ENCODE measurements at regions not wholly inside any gene's neighbourhood (a gene's known extent, or its start where the extent isn't known, plus 50 kb on each side); places are given as distances from the start of the nearest gene placed in this dataset.

GRCh38 chr15:53831907-53832770, 72.7 kb upstream of the WDR72 start:
- Mint-ChIP-seq H3K4me3 (ENCODE audit: unreplicated experiment) (no peak overlapping the region), H3K9me3 (ENCODE audit: unreplicated experiment) (peaks cover 4% of the 10 kb centered on the region), H3K36me3 (ENCODE audit: unreplicated experiment) (no peaks in the 10 kb centered on the region), H3K27ac (ENCODE audit: unreplicated experiment) (peak overlapping the region; percentile 29), H3K27me3 (ENCODE audit: unreplicated experiment) (peaks cover 3% of the 10 kb centered on the region), H3K4me1 (ENCODE audit: unreplicated experiment) (peaks cover 34% of the 10 kb centered on the region)
- TF ChIP-seq, protein P1, sequence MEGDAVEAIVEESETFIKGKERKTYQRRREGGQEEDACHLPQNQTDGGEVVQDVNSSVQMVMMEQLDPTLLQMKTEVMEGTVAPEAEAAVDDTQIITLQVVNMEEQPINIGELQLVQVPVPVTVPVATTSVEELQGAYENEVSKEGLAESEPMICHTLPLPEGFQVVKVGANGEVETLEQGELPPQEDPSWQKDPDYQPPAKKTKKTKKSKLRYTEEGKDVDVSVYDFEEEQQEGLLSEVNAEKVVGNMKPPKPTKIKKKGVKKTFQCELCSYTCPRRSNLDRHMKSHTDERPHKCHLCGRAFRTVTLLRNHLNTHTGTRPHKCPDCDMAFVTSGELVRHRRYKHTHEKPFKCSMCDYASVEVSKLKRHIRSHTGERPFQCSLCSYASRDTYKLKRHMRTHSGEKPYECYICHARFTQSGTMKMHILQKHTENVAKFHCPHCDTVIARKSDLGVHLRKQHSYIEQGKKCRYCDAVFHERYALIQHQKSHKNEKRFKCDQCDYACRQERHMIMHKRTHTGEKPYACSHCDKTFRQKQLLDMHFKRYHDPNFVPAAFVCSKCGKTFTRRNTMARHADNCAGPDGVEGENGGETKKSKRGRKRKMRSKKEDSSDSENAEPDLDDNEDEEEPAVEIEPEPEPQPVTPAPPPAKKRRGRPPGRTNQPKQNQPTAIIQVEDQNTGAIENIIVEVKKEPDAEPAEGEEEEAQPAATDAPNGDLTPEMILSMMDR (IDR thresholded peaks at IDR 0.05): no peak
- DNase-seq (ENCODE audit: extremely low spot score, unreplicated experiment): no peak

GRCh38 chr15:53830707-53831386, 71.4 kb upstream of the WDR72 start:
- Mint-ChIP-seq H3K9me3 (ENCODE audit: unreplicated experiment) (peaks cover 4% of the 10 kb centered on the region), H3K27me3 (ENCODE audit: unreplicated experiment) (peaks cover 4% of the 10 kb centered on the region), H3K4me1 (ENCODE audit: unreplicated experiment) (peaks cover 34% of the 10 kb centered on the region), H3K36me3 (ENCODE audit: unreplicated experiment) (no peaks in the 10 kb centered on the region), H3K4me3 (ENCODE audit: unreplicated experiment) (no peak overlapping the region), H3K27ac (ENCODE audit: unreplicated experiment) (no peak overlapping the region)
- TF ChIP-seq, protein P1 (IDR thresholded peaks at IDR 0.05): no peak
- no peak for DNase-seq (ENCODE audit: extremely low spot score, unreplicated experiment)

- Mint-ChIP-seq H3K27ac (ENCODE audit: unreplicated experiment) (no peak overlapping the region), H3K9me3 (ENCODE audit: unreplicated experiment) (peaks cover 4% of the 10 kb centered on the region), H3K4me1 (ENCODE audit: unreplicated experiment) (peaks cover 34% of the 10 kb centered on the region), H3K27me3 (ENCODE audit: unreplicated experiment) (peaks cover 4% of the 10 kb centered on the region), H3K4me3 (ENCODE audit: unreplicated experiment) (no peak overlapping the region), H3K36me3 (ENCODE audit: unreplicated experiment) (no peaks in the 10 kb centered on the region)
- no peak for DNase-seq (ENCODE audit: extremely low spot score, unreplicated experiment)
- TF ChIP-seq, protein P1 (IDR thresholded peaks at IDR 0.05): no peak
Measured at GRCh38 chr15:53829923-53830459, 70.5 kb upstream of the WDR72 start.

DNA sequence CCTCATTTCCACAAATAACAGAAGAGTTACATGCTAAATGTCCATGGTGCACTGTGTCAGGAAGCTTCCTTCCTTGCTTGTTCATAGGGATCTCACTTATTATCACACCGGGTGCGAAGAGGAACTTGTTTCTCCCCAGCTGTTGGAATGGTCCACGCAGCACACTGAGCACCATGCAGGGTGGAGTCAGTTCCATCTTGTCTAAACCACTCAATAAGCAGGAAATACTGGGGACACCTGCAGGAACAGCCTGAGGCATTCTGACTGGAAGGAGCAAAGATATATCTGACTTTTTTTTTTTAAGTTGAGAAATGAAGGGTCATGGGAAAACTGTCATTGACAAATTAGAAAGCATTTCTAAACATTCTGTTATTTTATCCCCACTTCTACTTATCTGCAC, 70.0 kb upstream of the WDR72 start:
- H3K36me3 Mint-ChIP-seq (ENCODE audit: unreplicated experiment): no peaks in the 10 kb centered on the region
- H3K4me3 Mint-ChIP-seq (ENCODE audit: unreplicated experiment): no peak overlapping the region
- peaks cover 4% of the 10 kb centered on the region for H3K27me3 Mint-ChIP-seq (ENCODE audit: unreplicated experiment)
- H3K27ac Mint-ChIP-seq (ENCODE audit: unreplicated experiment): no peak overlapping the region
- peaks cover 4% of the 10 kb centered on the region for H3K9me3 Mint-ChIP-seq (ENCODE audit: unreplicated experiment)
- TF ChIP-seq, protein P1 (IDR thresholded peaks at IDR 0.05): no peak
- DNase-seq (ENCODE audit: extremely low spot score, unreplicated experiment): no peak
- H3K4me1 Mint-ChIP-seq (ENCODE audit: unreplicated experiment): peaks cover 32% of the 10 kb centered on the region

- Mint-ChIP-seq H3K27me3 (ENCODE audit: unreplicated experiment) (peaks cover 4% of the 10 kb centered on the region), H3K4me3 (ENCODE audit: unreplicated experiment) (no peak overlapping the region), H3K36me3 (ENCODE audit: unreplicated experiment) (no peaks in the 10 kb centered on the region), H3K4me1 (ENCODE audit: unreplicated experiment) (peaks cover 16% of the 10 kb centered on the region), H3K9me3 (ENCODE audit: unreplicated experiment) (peaks cover 11% of the 10 kb centered on the region), H3K27ac (ENCODE audit: unreplicated experiment) (no peak overlapping the region)
- TF ChIP-seq, protein P1 (IDR thresholded peaks at IDR 0.05): no peak
- DNase-seq (ENCODE audit: extremely low spot score, unreplicated experiment): no peak
Measured at GRCh38 chr15:53827355-53827754, 67.9 kb upstream of the WDR72 start.

All from osteocyte (in vitro differentiated cells).